ENCODE measurements at regions not wholly inside any gene's neighbourhood (a gene's known extent, or its start where the extent isn't known, plus 50 kb on each side); places are given as distances from the start of the nearest gene placed in this dataset.

DNA sequence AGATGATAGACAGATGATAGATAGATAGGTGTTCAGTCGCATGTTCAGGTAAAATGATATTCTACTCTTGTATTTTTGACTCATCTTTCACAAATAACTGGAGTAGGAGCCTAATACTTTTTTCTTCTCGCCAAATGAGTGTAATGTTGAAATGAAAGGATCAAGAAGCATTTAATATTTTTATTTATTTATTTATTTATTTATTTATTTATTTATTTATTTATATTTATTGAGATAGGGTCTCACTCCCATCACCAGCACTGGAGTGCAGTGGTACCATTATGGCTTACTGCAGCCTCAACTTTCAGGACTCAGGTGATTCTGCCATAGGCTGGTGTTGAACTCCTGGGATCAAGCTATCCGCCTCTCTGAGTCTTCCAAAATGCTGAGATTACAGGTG, 298.8 kb downstream of the KCNC2 start:
- DNase-seq: no peak

DNA sequence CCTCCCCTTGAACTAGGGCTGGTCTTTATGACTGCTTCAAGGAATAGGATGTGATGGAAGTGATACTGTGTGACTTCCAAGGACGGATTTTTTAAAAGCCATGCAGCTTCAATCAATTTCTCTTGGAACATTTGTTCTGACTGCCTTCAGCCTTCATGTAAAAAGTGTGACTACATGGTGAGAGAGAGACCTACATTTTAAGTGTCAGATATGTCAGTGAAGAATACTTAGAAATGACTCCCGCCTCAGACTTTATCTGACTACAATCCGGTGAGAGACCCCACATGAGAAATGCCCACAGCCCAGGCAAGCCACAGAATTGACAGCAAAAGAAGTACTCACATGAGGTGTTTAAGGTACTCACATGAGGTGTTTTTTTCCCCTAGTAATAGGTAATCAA, 295.3 kb downstream of the KCNC2 start:
- DNase-seq: no peak

DNA sequence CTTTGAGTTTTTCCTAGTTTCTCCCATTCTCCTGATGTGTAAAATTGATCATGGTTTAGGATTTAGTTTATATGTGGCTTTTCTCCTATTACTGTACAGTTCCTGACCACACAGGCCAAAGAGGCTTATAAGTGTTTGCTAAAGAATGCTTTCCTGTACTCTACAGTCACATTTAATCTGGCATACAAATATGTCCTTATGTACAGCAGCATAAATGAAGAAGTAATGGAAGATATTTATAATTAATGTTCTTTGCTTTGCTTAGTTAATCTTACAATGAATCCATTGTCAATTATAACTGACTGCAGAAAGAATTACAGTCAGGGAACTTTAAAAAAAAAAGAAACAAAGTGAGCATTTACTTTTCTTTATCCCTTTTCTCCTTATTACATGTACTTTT, 293.9 kb downstream of the KCNC2 start:
- no peak for DNase-seq

DNA sequence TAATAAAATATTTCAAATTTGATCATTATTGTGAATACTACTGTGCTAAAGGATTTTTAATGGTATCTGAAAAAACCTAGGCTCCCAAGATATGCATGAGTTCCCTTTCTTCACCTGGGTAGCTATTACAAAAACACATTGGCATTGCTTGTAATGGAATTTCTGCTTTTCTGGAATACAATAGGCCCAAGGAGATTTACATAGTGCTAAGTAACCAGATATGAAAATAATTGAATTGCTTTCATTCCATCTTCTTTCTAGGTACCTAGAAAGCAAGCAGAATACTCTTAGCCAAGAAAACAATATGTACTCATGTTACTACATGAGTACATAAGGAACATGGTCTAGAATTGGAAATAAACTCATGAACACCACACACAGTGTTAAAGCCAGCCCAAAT, 291.9 kb downstream of the KCNC2 start:
- DNase-seq: no peak

DNA sequence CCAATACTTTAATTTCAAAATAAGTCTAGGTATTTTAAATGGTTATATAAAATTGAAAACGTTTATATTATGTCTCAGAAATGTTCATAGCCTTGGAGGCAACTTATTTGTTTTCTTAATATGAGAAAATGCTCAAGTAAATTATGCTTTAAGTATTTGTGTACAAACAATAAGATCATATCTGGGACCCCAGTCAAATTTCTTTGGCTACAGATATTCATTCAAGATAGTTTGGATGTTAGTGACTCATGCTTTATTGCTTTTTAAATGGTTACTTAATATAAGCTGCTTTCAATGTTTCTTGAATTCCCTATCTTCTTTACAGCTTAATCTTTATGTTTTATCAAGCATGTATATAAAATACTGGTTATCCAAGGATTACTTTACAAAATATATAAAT, 291.3 kb downstream of the KCNC2 start:
- no peak for DNase-seq

DNA sequence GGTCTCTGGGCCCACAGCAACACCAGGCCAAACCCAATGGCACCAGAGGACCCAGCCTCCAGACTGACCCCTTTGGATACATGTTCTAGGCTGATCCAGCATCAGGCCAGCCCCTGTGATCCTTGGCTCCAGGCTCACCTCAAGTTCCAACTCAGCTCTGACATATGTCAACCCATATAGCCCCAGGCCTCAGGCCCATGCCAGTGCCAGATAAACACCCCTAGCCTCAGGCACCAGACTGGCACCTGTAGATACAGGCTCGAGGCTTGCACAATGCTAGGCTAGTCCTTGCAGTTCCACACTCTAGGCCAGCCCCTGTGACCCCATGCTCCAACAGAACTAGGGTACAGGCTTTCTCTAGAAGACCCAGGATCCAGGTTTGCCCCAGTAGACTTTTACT, 287.5 kb downstream of the KCNC2 start:
- DNase-seq: no peak

DNA sequence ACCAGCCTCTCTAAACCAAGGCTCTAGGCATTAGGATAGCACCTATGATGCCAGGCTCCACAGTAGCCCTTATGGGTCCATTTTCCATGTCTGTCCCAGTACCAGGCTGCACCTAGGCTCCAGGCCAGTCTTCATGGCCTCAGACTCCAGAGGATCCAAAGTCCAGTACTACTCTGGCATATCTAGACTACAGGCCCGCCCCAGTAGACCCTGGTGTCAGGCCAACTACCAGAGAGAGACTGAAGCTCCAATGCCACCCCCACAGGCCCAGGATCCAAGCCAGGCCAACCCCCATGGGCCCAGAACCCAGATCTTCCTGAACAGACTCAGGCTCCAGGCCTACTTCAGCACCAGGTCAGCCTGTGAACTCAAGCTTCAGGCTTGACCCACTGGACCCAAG, 287.0 kb downstream of the KCNC2 start:
- DNase-seq: no peak

DNA sequence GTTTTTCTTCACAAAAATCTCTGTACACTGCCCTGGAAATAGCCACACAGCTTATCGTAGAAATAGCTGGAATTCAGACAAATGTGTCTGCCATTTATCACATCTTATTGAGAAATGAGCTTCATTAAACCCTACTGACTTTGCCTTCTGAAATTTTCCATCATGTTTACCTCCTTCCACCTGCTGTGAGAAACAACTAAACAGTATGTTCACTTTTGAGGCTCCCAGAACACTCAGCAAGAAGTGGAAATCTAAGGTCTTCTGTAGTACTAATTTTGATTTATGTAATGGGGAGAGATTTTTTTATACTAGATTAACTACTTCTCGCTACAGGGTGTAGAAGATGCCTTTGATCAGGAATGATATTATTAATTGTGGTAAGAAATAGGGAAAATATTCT, 268.0 kb downstream of the KCNC2 start:
- DNase-seq: no peak

DNA sequence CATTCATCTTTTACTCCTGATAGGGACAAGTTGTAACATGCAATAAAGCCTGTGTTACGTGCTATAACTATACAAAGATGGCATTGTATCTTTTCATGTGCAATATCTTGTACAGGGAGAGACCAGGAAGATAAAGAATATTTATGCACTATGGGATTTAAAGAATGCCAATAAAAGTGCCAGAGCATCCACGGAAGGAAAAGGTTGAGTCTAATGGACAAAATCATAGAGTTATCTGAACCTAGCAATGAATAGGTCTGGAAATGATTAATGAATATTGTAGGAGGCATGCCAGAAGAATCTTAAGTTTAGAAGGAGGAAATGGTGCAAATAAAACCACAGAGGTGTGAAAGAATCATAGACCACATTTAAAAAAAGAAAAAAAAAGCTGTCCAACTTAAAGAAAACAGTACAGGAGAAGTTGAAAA, 263.9 kb downstream of the KCNC2 start:
- no peak for DNase-seq

DNA sequence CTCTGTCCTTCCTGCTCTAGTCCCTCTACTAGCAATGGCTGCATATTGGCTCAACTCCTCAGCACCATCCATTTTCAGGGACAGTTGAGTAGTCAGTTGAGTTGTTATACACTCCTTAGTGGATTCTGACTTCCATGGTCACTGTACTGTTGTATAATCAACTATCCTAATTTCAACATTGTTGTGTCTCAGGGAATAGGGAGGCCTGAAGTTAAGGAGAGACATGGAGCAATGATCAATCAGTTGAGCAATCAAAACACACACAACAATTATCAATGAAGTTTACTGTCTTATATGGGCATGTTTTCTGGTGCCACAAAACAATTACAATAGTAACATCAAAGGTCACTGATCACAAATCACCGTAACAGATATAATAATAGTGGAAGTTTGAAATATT, 255.9 kb downstream of the KCNC2 start:
- DNase-seq: no peak

DNA sequence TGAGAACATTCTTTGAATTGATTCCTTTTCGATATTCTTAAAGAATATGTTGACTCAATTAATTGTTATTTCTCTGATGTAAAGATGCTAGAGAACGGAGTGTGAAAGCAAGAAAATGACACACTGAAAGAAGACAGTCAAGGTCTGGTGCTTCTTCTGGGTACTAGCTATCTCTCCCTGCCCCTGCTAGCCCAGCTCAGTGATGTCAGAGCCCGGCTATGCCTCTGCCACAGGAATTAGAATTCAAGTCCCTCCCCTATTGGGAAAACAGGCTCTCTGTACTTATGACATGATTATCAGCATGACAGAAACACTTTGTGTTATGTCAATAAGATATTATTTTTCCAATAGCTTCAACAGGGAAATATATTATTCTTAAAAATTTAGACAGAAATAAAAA, 252.4 kb downstream of the KCNC2 start:
- no peak for DNase-seq

DNA sequence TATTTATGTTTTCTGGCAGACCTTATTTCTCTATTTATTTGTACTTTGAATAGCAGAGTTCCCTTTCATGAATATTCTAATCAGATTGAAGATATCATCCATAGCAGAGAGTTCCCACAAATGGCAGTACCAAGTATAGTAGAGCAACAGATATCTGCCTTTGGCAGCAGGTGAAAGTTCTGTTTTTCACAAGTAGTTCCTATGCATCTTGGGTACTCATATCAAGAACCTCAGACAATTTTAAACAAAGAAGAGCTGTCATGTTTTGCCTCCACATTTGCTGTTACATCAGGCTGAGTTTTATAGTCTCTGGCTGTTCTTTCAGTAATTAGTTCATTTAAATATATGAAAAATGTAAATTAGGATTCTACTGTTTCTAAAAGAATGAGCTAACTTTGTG, 252.0 kb downstream of the KCNC2 start:
- DNase-seq: no peak

DNA sequence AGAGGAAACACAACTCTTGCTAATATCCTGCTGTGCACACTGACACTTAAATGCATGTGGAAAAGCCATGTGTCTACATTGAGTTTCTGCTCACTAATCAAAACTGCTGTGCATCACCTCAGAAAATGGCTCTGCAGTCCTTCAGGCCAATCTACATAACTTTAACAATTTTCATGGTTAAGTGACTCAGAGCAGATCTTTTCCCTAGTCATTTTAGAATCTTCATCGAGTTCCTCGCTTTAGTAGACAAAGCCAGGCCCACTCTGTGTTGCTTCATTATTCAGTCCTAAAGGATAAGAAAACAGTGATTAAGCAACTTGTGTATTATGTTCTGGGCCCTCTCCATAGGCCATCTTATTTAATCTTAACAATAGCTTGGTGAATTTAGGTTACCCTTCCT, 250.0 kb downstream of the KCNC2 start:
- DNase-seq: no peak

DNA sequence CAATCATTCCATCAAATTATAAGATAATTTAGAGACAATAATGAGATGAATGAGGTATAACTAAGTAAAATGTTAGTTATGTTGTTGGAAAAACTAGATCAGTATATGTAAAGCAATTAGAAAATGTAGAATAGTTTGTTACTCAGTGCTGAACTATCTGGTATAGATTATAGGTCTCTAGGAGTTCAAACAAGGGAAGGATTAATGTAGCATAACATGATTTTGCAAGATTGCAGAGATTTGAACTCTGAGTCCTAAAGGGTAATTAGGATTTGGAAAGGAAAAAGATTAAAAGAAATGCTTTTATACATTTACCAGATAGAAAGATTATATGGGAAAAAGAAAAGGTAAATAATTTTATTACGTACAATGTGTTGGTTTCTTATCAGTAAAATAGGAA, 246.3 kb downstream of the KCNC2 start:
- DNase-seq: no peak

DNA sequence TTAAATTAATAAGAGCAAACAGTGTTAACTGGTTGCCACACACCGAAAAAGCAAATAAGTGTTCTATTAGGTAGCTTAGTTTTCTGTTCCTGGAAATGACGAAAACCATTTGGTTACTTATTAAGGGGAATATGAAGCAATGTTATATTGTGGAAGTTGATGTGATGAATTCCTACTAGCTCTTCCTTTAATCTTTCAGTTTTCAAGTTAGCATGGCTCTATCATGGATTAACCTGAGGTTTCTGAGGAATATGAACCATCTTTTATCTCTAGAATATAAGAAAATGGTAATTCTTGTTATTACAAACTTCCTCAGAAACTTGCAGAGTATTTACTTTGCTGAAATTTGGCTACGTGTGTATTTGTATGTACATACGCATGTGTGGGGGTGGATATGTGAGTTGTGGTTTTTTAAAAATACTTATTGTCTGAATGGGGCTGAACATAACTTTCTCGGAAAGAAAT, 245.7 kb downstream of the KCNC2 start:
- DNase-seq: no peak

DNA sequence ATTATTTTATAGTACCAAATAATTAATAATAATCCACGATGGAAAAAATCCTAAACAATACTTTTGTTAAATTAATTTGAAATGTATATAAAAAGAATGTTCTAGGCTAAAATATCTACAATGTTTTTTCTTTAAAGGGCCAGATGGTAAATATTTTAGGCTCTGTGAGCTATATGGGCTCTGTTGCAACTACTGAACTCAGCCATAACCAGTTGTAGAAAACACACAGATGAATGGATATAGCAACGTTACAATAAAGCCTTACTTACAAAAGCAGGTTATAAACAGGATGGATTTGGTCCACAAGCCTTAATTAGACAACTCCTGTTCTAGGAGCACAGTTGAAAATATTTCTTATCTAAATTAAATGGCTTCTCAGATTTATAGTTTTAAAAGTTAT, 245.2 kb downstream of the KCNC2 start:
- DNase-seq: no peak

DNA sequence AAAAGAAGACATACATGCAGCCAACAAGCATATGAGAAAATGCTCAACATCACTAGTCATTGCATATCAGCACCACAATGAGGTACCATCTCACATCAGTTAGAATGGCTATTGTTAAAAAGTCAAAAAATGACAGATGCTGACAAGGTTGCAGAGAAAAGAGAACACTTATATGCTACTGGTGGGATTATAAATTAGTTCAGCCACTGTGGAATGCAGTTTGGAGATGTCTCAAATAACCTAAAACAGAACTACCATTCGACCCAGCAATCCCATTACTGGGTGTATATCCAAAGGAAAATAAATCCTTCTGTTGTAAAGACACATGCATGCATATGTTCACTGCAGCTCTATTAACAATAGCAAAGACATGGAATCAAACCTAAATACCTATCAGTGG, 238.4 kb downstream of the KCNC2 start:
- DNase-seq: no peak

DNA sequence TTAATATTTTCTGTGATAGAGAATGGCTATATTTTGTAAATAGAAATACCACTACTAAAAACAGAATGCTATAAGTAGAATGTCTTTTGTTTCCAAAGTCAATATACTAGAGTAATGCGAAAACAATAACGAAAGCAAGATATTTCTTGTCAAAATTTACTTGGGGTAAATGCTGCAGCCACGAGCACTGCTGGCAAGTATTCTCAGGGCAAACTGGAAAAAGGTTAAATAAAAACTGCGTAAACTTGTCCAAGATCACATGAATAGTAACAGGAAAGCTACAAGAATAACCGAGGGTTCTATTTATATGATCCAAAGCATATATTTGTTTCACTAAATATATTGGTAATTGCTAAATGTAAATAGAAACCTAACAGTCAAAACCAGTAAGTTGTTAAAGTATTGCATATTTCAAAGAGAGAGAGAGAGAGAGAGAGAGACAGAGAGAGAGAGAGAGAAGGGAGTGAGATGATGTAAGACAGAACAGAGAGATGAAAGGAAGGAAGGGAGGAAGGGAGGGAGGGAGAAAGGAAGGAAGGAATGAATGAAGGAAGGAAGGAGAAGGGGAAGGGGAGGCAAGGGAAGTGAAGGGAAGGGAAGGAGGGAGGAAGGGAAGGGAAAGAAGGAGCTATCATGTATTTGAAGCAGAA, 231.7 kb downstream of the KCNC2 start:
- no peak for DNase-seq

DNA sequence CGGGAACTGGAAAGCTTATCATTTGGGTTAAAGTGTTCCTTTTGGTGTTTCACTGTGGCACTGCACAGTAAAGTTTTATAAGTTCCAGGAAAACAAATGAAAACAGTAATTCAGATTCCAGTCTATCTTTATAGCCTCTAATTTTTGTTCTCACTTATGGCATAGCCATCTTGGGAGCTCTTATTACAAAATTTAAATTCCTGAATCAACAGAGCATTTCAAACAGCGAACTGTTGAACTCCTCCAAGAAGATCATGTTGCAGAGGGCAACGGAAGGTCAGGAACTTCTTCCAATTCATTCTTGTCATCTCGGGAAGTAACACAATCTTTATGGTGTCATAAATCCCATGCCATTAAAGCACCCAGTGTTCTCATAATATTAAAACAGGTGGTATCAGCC, 229.1 kb downstream of the KCNC2 start:
- peak; percentile 72 for DNase-seq

DNA sequence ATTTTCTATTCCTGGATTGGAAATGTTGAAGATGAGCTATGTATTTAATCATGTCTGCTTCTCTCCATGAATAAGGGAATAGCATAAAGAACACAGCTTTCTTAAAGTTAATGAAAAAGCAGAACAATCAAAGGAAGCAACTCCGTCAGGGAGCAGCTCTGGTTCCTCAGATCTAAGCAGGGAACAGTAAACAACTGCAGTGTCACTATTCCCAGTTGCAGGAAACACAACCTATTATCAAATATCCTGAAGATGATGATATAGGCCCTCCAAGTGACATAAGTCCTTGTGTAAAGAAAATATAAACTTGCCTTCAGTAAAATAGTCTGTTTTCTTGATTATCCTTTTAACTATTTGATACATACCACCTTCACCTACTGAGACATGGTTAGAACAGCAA, 228.1 kb downstream of the KCNC2 start:
- no peak for DNase-seq

DNA sequence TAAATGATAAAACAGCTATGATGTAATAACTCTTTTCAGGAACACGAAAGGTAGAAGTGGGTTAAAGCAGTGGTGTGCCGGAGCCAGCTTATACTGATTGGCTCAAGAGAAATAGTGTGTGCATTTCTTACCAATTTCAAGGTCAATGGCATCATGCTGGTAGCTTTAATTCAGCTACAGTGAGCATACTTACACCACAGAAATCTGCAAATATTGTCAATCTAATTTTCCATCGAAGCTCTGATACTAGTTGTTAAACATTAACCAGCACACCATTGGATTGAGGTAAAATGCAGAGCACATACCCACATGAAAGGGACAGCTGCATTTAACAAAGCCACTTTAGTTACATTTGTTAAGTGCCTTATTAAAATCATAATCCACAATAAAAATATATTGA, 225.7 kb downstream of the KCNC2 start:
- DNase-seq: no peak

DNA sequence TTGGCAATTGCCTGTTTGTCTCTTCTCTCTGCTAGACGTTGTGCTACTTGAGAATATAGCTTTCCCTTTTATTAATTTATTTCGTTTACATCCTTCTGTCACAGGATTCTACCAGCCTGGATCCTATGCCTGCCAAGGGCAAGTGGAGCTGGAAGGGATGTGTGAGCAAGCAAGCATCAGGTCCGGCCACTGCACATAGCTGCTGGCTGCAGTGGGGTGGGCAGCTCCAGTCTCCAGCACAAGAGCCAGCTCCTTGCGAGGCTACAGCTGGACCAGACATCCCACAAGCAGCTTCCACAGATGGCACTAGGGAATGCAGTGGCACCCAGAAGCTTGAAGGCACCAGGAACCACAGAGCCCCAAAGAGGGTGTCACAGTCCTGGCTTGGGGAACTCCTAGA, 225.0 kb downstream of the KCNC2 start:
- no peak for DNase-seq

DNA sequence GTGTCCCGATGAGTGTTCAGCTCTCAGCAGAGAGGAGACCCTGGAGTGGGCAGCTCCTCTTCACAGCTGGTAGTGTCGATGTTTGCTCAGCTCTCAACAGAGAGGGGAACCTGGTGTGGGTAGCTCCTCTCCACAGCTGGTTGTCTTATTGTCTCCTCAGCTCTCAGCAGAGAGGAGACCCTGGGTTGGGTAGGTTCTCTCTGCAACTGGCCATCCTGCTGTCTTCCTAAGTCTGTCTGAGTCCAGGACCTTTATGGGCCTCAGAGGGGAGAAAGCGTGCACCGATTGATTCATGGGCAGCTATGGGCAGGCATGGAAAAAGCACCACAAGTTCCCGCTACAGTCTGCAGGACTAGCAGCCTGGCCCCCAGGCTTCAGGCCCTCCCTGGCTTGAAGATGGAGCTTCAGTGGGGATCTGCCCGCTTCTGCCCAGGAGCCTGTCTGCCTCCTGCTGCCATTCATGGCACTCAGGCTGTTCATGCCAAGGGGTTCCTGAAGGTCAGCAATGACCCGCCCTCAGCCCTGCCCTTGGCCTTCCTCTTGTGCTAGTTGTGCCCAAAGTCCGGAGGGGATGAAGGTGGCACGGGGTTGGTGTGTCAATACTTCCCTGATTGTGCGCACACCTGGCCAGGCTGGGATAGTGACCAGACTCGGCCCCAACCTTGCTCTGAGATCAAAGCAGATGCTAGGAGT, 224.2 kb downstream of the KCNC2 start:
- DNase-seq: no peak

DNA sequence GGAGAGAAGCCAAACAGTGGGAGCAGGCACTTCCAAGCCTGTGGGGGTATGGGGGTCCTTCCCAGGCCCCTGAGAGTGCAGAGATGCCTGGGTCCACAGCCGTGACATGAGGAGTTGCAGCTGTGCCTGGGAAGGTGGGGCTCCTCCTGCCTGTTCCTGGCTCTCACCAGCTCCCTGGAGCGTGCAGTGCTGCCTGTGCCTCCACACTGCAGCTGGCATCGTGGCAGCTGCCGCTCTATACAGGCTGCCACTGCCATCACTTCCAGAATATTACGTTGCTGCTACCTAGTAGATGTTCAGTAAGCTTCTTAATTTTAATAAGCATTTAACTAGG, 223.7 kb downstream of the KCNC2 start:
- peak; percentile 34 for DNase-seq

DNA sequence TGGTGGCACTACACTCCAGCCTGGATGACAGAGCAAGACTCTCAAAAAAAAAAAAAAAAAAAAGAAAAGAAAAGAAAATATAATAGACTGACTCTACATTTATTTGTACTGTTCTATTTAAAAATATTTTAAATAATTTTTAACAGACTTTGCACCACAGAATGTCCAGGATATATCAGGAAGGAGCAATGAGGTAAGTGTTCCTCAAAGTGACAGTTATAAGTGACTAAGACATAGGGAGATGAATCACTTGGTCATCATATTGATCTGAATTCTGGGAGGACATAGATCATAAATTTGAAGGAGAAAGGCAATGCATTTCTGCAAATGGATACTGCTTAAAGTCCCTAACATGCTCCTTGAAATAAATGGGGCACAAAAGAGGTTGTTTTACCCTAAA, 221.5 kb downstream of the KCNC2 start:
- no peak for DNase-seq
